ENCODE measurements at regions not wholly inside any gene's neighbourhood (a gene's known extent, or its start where the extent isn't known, plus 50 kb on each side); places are given as distances from the start of the nearest gene placed in this dataset.

- TF ChIP-seq REST (IDR thresholded peaks at IDR 0.05; ENCODE audit: low read depth, low read length) (no peak), JUND (IDR thresholded peaks at IDR 0.05) (no peak), GABPA (IDR thresholded peaks at IDR 0.05; ENCODE audit: low read depth) (no peak)
Observed at GRCh38 chr3:170785454-170785853, 84.5 kb downstream of the RPL22L1 start (continued).

GRCh38 chr3:170784406-170784805 lies 85.6 kb downstream of the RPL22L1 start:
- no peaks in the 10 kb centered on the region for H3F3A ChIP-seq (replicated peaks; ENCODE audit: insufficient read depth)
- H3K4me3 ChIP-seq (ENCODE audit: low read depth in 2 of 2, low read length in 1 of 2), result no peak overlapping the region
- 81% methylated on average over 2 of the region's 2 CpGs for WGBS (ENCODE audit: low lambda C conversion rate)
- DNase-seq, result no peak
- no peaks in the 10 kb centered on the region for H4K20me1 ChIP-seq (ENCODE audit: insufficient read depth)
- POLR2A ChIA-PET, result no interaction called here
- H3K4me1 ChIP-seq (ENCODE audit: control insufficient read depth in 1 of 2, insufficient read depth in 2 of 2, low read depth in 1 of 2, low read length in 1 of 2), result no peaks in the 10 kb centered on the region
- TF ChIP-seq USF1 (IDR thresholded peaks at IDR 0.05; ENCODE audit: borderline replicate concordance, low read depth), result no peak
- no peak for TF ChIP-seq NRF1 (IDR thresholded peaks at IDR 0.05; ENCODE audit: low read depth, low read length)
- TF ChIP-seq REST (IDR thresholded peaks at IDR 0.05; ENCODE audit: low read depth, low read length), result no peak
- no peak for TF ChIP-seq FOXJ3 (CRISPR knock-in tag; IDR thresholded peaks at IDR 0.05)
- no peak for TF ChIP-seq JUND (IDR thresholded peaks at IDR 0.05)
- no peak for TF ChIP-seq ELF1 (IDR thresholded peaks at IDR 0.05)
- TF ChIP-seq RXRA (IDR thresholded peaks at IDR 0.05; ENCODE audit: borderline replicate concordance, low read depth), result no peak
- TF ChIP-seq EP300 (IDR thresholded peaks at IDR 0.05; ENCODE audit: borderline replicate concordance in 1 of 2, low read depth in 1 of 2, low read length in 1 of 2), result no peak
- no peak for TF ChIP-seq RAD21 (IDR thresholded peaks at IDR 0.05; ENCODE audit: low read length)
- TF ChIP-seq ZBTB33 (IDR thresholded peaks at IDR 0.05; ENCODE audit: borderline replicate concordance, low read depth), result no peak
- TF ChIP-seq FOXM1 (IDR thresholded peaks at IDR 0.05; ENCODE audit: low read depth), result no peak
- no peak for TF ChIP-seq CTCF (IDR thresholded peaks at IDR 0.05)
- no peak for TF ChIP-seq MAX (IDR thresholded peaks at IDR 0.05; ENCODE audit: low read depth)
- TF ChIP-seq GATA2 (CRISPR knock-in tag; IDR thresholded peaks at IDR 0.05), result no peak
- TF ChIP-seq RFX5 (IDR thresholded peaks at IDR 0.05; ENCODE audit: low read length), result no peak
- TF ChIP-seq GABPA (IDR thresholded peaks at IDR 0.05; ENCODE audit: low read depth), result no peak
- H3K27ac ChIP-seq (ENCODE audit: low read depth in 2 of 2, low read length in 1 of 2), result no peak overlapping the region
- H3K79me2 ChIP-seq (ENCODE audit: insufficient read depth), result no peaks in the 10 kb centered on the region
- H3K27me3 ChIP-seq (ENCODE audit: insufficient read depth), result no peaks in the 10 kb centered on the region
- no peaks in the 10 kb centered on the region for H3K9me2 ChIP-seq
- H3K9ac ChIP-seq, result no peak overlapping the region
- H3K9me3 ChIP-seq, result no peaks in the 10 kb centered on the region
- no peak overlapping the region for H2AFZ ChIP-seq (ENCODE audit: low read depth)
- no peaks in the 10 kb centered on the region for H3K36me3 ChIP-seq (replicated peaks in 1 of 2; ENCODE audit: control insufficient read depth in 1 of 2, insufficient read depth in 2 of 2, low read length in 1 of 2)
- H3K4me2 ChIP-seq, result no peak overlapping the region
- CTCF ChIA-PET, result interaction anchor here (1.3 to 1.6 kb wide), 2 partner anchors 27 to 371 kb away, joined by 4 to 7 read pairs; no protein-coding TSS in a partner anchor

Measured in SK-N-SH (cell line).